Lower leg skin (tissue), 4 donors: ENCODE measurements at regions not wholly inside any gene's neighbourhood (a gene's known extent, or its start where the extent isn't known, plus 50 kb on each side); places are given as distances from the start of the nearest gene placed in this dataset.

Experiments used
- DNase-seq, 2 donors: peaks; one replicate each; pipeline ENCODE4 v3.0.0-alpha.2; 2019; ENCODE audit warnings: low spot score in 2 of 2
- H3K4me3 ChIP-seq: fragments of 200-600 bp; sonication (generic); 2 replicates; pipeline ENCODE4 v1.5.1; 2017; ENCODE audit warnings: mild to moderate bottlenecking, low read depth; ENCODE audit not compliant: poor library complexity, severe bottlenecking
- POLR2A ChIP-seq, 2 donors: fragments of 450-650 bp; IDR thresholded peaks; one replicate each; pipeline ENCODE4 v1.6.1; 2016 to 2017; ENCODE audit warnings: antibody characterized with exemption in 2 of 2, mild to moderate bottlenecking in 1 of 2, moderate library complexity in 1 of 2
- WGBS, 2 donors: methylation state at CpG; one replicate each; pipeline ENCODE4 v1.1.5; 2018; 5-methylcytosine and 5-hydroxymethylcytosine counted together
- intact Hi-C: fragments of 100-400 bp; cut with DNase I; formaldehyde crosslinking; loops from one replicate; pipeline ENCODE4 v1.15.0; 2023; ENCODE audit warnings: low total_unique reads
- TF ChIP-seq, protein P1 (sequence below), 3 donors: fragments of 450-650 bp; IDR thresholded peaks; one replicate each; pipeline ENCODE4 v1.5.1; 2016; ENCODE audit warnings: antibody characterized with exemption in 3 of 3, mild to moderate bottlenecking in 3 of 3, moderate library complexity in 2 of 3

- TF ChIP-seq, protein P1, sequence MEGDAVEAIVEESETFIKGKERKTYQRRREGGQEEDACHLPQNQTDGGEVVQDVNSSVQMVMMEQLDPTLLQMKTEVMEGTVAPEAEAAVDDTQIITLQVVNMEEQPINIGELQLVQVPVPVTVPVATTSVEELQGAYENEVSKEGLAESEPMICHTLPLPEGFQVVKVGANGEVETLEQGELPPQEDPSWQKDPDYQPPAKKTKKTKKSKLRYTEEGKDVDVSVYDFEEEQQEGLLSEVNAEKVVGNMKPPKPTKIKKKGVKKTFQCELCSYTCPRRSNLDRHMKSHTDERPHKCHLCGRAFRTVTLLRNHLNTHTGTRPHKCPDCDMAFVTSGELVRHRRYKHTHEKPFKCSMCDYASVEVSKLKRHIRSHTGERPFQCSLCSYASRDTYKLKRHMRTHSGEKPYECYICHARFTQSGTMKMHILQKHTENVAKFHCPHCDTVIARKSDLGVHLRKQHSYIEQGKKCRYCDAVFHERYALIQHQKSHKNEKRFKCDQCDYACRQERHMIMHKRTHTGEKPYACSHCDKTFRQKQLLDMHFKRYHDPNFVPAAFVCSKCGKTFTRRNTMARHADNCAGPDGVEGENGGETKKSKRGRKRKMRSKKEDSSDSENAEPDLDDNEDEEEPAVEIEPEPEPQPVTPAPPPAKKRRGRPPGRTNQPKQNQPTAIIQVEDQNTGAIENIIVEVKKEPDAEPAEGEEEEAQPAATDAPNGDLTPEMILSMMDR (IDR thresholded peaks at IDR 0.05) = peak in 1 of 3 donors; percentile 52
- TF ChIP-seq POLR2A (IDR thresholded peaks at IDR 0.05) = no peak
- no peak overlapping the region for H3K4me3 ChIP-seq
- intact Hi-C loops = loop anchor here (10.0 kb wide), 1 partner anchor 55 kb away; no protein-coding TSS in a partner anchor
- WGBS, 2 donors = 38% methylated on average over 16 of the region's 16 CpGs
- DNase-seq = peak; percentile 87 to 97
Measured at GRCh38 chr17:77429969-77430752, 289.4 kb downstream of the SEC14L1 start.

DNA sequence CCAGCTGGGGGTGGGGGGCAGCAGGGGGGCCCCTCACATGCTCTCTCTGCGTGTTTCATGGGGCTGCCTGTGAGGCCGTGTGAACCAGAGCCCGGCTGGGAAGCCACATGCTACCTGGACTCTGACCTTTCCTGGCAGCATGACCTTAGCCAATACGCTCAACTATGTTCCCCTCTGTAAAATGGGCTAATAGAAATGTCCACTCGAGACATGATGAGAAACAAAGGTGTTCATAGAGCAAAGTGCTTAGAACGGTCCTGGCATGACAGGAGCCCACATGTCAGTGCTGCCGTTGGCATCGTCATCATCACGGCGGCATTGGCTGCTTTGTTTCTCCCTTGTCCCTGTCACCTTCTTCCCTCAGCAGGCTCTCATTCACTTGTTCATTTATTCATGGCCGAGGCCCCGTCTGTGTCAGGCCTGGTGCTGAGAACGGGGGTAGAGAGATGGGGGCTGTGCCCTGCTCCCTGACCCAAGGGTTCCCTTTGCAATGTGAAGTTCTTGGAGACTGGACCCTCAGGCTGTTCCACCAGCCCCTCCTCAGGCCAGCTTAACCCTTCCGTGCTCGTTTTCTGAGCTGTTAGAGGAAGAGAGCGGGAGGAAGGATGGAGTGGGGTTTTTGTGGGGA, 291.4 kb downstream of the SEC14L1 start:
- WGBS, 2 donors = 87 to 89% methylated on average over 16 of the region's 16 CpGs

GRCh38 chr17:77432742-77433141, 292.0 kb downstream of the SEC14L1 start:
- WGBS, 2 donors = 72 to 77% methylated on average over 10 of the region's 10 CpGs
- no peak for DNase-seq
- intact Hi-C loops = loop anchor here (10.0 kb wide), 1 partner anchor 52 kb away; no protein-coding TSS in a partner anchor
- TF ChIP-seq POLR2A (IDR thresholded peaks at IDR 0.05) = no peak
- TF ChIP-seq, protein P1 (IDR thresholded peaks at IDR 0.05) = no peak
- H3K4me3 ChIP-seq = no peak overlapping the region

More for the DNA sequence above, 291.4 kb downstream of the SEC14L1 start:
- no peak overlapping the region for H3K4me3 ChIP-seq
- intact Hi-C loops = loop anchor here (10.0 kb wide), 1 partner anchor 53 kb away; no protein-coding TSS in a partner anchor
- DNase-seq = no peak
- TF ChIP-seq, protein P1 (IDR thresholded peaks at IDR 0.05) = no peak
- no peak for TF ChIP-seq POLR2A (IDR thresholded peaks at IDR 0.05)

GRCh38 chr17:77433385-77434135, 292.8 kb downstream of the SEC14L1 start:
- intact Hi-C loops = loop anchor here (10.0 kb wide), 1 partner anchor 51 kb away; no protein-coding TSS in a partner anchor
- TF ChIP-seq, protein P1 (IDR thresholded peaks at IDR 0.05) = no peak
- TF ChIP-seq POLR2A (IDR thresholded peaks at IDR 0.05) = no peak
- DNase-seq = no peak
- no peak overlapping the region for H3K4me3 ChIP-seq
- 59 to 66% methylated on average over 22 to 27 of the region's 27 CpGs for WGBS, 2 donors

GRCh38 chr17:77434136-77435114, 293.7 kb downstream of the SEC14L1 start:
- WGBS, 2 donors = 81 to 82% methylated on average over 23 to 26 of the region's 26 CpGs
- H3K4me3 ChIP-seq = no peak overlapping the region
- TF ChIP-seq, protein P1 (IDR thresholded peaks at IDR 0.05) = no peak
- no peak for TF ChIP-seq POLR2A (IDR thresholded peaks at IDR 0.05)
- DNase-seq = no peak
- intact Hi-C loops = loop anchor here (10.0 kb wide), 1 partner anchor 50 kb away; no protein-coding TSS in a partner anchor
